ENCODE measurements at regions not wholly inside any gene's neighbourhood (a gene's known extent, or its start where the extent isn't known, plus 50 kb on each side); places are given as distances from the start of the nearest gene placed in this dataset.

- DNase-seq (no peak), ATAC-seq (no peak)
- no peak overlapping the region for H3K27ac Mint-ChIP-seq
- no peaks in the 10 kb centered on the region for H3K9me3 Mint-ChIP-seq
- H3K4me3 Mint-ChIP-seq, result no peak overlapping the region
- peaks cover 9% of the 10 kb centered on the region for H3K27me3 Mint-ChIP-seq
- no peaks in the 10 kb centered on the region for H3K4me1 Mint-ChIP-seq (ENCODE audit: low read depth)
- ChIA-PET POLR2A (interaction anchor here (0.6 kb wide), 1 partner anchor 129 kb away, joined by 3 read pairs; no protein-coding TSS in a partner anchor), CTCF (no interaction called here)
- no peak for TF ChIP-seq CTCF (IDR thresholded peaks at IDR 0.05)
- H3K36me3 Mint-ChIP-seq (ENCODE audit: low read depth), result no peaks in the 10 kb centered on the region
- intact Hi-C loops (cut with micrococcal nuclease), result no loop called here
Observed at GRCh38 chr5:130708754-130709153, 456.3 kb downstream of the HINT1 start.

GRCh38 chr5:130706696-130707095 lies 458.4 kb downstream of the HINT1 start:
- ATAC-seq (no peak), DNase-seq (no peak)
- Mint-ChIP-seq H3K27ac (no peak overlapping the region), H3K4me3 (no peak overlapping the region), H3K4me1 (ENCODE audit: low read depth) (no peaks in the 10 kb centered on the region), H3K9me3 (no peaks in the 10 kb centered on the region), H3K27me3 (peaks cover 7% of the 10 kb centered on the region), H3K36me3 (ENCODE audit: low read depth) (no peaks in the 10 kb centered on the region)
- intact Hi-C loops (cut with micrococcal nuclease), result no loop called here
- TF ChIP-seq CTCF (IDR thresholded peaks at IDR 0.05), result no peak
- POLR2A ChIA-PET, result no interaction called here
- CTCF ChIA-PET, result interaction anchor here (0.6 kb wide), 1 partner anchor 569 kb away, joined by 3 read pairs; no protein-coding TSS in a partner anchor

- no peak overlapping the region for H3K4me3 Mint-ChIP-seq
- no peaks in the 10 kb centered on the region for H3K36me3 Mint-ChIP-seq (ENCODE audit: low read depth)
- ATAC-seq, result no peak
- CTCF ChIA-PET, result no interaction called here
- POLR2A ChIA-PET, result no interaction called here
- no peak for DNase-seq
- no peaks in the 10 kb centered on the region for H3K9me3 Mint-ChIP-seq
- H3K27me3 Mint-ChIP-seq, result peaks cover 7% of the 10 kb centered on the region
- H3K27ac Mint-ChIP-seq, result no peak overlapping the region
- no peak for TF ChIP-seq CTCF (IDR thresholded peaks at IDR 0.05)
- no peaks in the 10 kb centered on the region for H3K4me1 Mint-ChIP-seq (ENCODE audit: low read depth)
- intact Hi-C loops (cut with micrococcal nuclease), result no loop called here
Observed at GRCh38 chr5:130705368-130705767, 459.7 kb downstream of the HINT1 start.

- Mint-ChIP-seq H3K4me1 (ENCODE audit: low read depth) (no peaks in the 10 kb centered on the region), H3K36me3 (ENCODE audit: low read depth) (no peaks in the 10 kb centered on the region), H3K4me3 (no peak overlapping the region), H3K27me3 (peaks cover 10% of the 10 kb centered on the region), H3K27ac (no peak overlapping the region), H3K9me3 (no peaks in the 10 kb centered on the region)
- TF ChIP-seq CTCF (IDR thresholded peaks at IDR 0.05), result no peak
- DNase-seq (no peak), ATAC-seq (no peak)
- intact Hi-C loops (cut with micrococcal nuclease), result no loop called here
- POLR2A ChIA-PET, result interaction anchor here (0.6 kb wide), 1 partner anchor 26 kb away, joined by 4 read pairs; no protein-coding TSS in a partner anchor
- CTCF ChIA-PET, result no interaction called here
Observed at GRCh38 chr5:130693509-130693908, 471.5 kb downstream of the HINT1 start.

- POLR2A ChIA-PET, result no interaction called here
- TF ChIP-seq CTCF (IDR thresholded peaks at IDR 0.05), result no peak
- H3K36me3 Mint-ChIP-seq (ENCODE audit: low read depth), result no peaks in the 10 kb centered on the region
- no peaks in the 10 kb centered on the region for H3K4me1 Mint-ChIP-seq (ENCODE audit: low read depth)
- intact Hi-C loops (cut with micrococcal nuclease), result no loop called here
- CTCF ChIA-PET, result no interaction called here
- ATAC-seq, result no peak
- H3K27ac Mint-ChIP-seq, result no peak overlapping the region
- H3K9me3 Mint-ChIP-seq, result no peaks in the 10 kb centered on the region
- H3K4me3 Mint-ChIP-seq, result no peak overlapping the region
- peaks cover 12% of the 10 kb centered on the region for H3K27me3 Mint-ChIP-seq
- no peak for DNase-seq
Observed at GRCh38 chr5:130692770-130693169, 472.3 kb downstream of the HINT1 start.

Measured in activated CD8-positive, alpha-beta T cell treated with anti-CD3 and anti-CD28 coated beads for 36 hours (primary cell).